HG02588 (cell line): ENCODE measurements at regions not wholly inside any gene's neighbourhood (a gene's known extent, or its start where the extent isn't known, plus 50 kb on each side); places are given as distances from the start of the nearest gene placed in this dataset.
A peak's percentile ranks its signal among the peaks of the same experiment; 100 is the strongest.
"Not testable (repeated sequence)": the region's sequence is repeated elsewhere in the genome, so short reads cannot be mapped to it uniquely, and the experiment has no call there.

Experiments used
- ATAC-seq: cut with Tn5 transposase; IDR thresholded peaks from one replicate; pipeline ENCODE4 v1.9.1; 2021; ENCODE audit warnings: mild to moderate bottlenecking, moderate library complexity; ENCODE audit not compliant: unreplicated experiment

GRCh38 chr13:34156841-34157365 lies 339.0 kb downstream of the RFC3 start:
- peak; percentile 100 for ATAC-seq

DNA sequence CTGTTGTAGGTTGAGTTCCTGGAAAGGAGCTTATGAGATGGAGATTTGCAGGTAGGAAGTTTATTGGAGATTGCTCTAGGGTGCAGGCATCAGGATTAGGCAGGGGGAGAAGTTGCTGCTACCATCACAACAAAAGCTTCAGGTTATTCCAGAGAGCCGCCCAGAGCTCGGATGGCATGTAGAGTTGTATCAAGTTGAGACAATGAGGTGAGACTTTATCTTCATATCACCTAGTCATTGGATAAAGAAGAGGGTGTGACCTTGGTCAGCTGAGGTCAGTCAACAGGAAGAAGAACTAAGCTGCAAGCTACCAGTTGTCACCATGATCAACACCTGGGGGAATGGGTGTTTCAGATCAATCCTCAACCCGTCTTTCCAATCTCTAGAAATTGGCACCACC lies 342.0 kb downstream of the RFC3 start:
- ATAC-seq: no peak

DNA sequence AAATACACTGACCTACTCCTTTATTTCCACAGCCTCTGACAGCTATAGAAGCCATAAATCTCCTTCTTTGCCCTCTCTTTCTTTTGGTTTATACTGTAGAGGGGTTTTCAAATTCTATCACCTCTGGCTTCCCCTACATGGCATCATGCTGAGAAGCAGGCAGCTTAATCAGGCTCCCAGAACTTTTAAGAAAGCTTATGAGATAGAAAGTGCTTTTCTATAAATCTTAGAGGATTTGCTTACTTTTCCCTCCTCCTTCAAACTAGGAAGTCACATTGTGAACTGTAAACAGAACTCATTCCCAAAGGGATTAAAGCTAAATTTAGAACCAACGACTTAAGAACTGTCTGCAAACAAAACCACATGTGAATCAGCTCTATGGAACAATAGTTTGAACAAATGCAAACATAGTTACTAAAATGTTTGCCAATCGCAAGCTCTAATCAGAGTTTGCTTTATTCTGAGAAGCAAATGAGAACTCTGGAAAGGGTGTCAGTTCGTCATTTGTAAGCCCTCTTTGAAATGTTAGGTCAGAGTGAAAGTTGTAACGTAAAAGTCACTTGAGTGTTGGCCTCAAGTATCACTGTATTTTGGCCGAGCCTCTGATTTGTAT lies 344.1 kb downstream of the RFC3 start:
- no peak for ATAC-seq

GRCh38 chr13:34162544-34162933 lies 344.6 kb downstream of the RFC3 start:
- ATAC-seq: no peak

DNA sequence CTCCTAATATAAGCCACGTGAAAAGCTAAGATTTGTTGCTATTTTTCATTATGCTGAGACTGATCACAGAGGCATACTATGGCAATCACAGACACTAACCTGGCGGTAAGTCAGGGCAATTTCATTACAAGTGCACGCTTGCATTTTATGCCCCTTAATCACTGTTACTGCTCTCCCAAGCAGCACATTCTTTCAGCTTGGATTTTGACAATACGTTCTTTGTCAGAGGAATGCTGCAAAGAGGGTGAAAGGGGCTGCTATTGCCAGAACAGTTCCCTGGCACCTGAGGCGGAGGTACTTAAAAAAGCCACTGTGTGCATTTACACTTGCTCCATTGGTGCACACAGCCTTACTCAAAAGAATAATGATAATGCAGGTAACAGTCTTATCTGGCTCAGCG lies 346.6 kb downstream of the RFC3 start:
- no peak for ATAC-seq

GRCh38 chr13:34165158-34165557 lies 347.2 kb downstream of the RFC3 start:
- ATAC-seq: no peak

GRCh38 chr13:34166406-34166805 lies 348.5 kb downstream of the RFC3 start:
- ATAC-seq: no peak

DNA sequence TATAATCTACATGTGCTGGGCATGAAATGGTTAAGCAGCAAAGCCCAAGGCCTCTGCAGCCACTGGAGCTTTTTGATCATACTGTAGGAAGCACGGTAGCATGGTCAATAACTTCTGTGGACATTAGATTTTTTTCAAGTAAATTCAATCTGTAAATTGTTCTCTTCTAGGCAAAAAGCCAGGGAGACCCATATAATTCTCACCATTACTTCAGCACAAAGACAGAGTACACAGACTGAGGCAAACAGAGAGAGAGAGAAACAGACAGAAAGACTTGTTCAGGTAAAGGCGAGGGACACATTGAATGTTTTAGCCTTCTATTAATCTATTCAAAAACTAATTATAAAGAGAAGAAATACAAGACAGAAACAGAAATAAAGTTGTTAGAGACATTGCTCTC lies 349.4 kb downstream of the RFC3 start:
- ATAC-seq: no peak

DNA sequence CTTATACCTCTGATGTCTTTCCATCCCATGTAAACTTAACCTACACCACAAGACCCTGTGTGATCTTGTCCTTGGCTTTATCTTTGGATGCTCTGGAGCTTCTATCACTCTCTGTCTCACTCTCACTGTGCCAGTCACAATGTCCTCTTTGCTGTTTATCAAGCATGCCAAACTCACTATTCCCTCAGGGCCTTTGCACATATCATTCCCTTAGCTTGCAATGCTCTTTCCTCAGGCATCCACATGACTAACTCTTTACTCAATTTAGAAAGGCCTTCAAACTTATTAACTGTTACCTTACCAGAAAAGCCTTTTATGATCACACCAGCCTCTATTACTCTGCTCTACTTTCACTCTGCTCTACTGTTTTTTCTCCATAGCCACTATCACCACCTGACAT lies 354.1 kb downstream of the RFC3 start:
- ATAC-seq: no peak

- no peak for ATAC-seq
Measured at GRCh38 chr13:34174671-34175145, 356.8 kb downstream of the RFC3 start.

DNA sequence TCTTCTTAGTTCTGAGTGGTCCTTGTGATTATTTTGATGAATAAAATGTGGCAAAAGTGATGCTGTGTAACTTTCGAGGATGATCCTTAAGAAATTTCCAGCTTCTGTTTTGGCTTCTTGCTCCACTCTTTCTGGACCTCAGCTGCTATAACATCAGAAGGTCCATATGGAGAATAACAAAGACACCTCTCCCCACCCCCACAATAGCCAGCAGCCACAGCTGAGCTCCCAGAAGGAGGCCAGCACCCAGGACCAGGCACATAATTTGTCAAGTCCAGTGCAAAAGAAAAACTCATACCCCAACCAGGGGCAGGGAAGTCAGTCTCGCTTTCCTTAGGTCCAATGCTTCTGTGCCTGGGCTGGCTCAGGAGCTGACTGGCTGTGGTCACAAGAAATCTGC lies 357.6 kb downstream of the RFC3 start:
- ATAC-seq: no peak

DNA sequence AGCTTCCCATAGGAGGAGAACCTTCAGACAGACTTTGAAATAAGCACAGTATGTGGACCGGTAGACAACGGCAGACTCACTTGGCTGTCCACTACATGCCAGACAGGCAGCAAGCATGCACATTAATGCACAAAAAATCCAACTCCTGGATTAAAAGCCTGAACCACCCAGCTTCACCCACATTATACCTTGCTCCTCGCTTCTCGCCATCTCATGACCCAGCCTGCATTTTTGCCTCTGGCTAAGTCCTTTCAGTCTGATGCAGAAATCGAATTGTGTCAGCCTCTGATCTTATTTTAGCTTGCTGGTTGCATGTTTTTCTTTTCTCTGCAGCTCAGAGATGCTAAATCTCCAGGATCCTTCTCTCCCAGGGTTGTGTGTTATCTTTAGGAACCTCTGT lies 358.7 kb downstream of the RFC3 start:
- ATAC-seq: no peak

- ATAC-seq: no peak
Measured at GRCh38 chr13:34179481-34179880, 361.5 kb downstream of the RFC3 start.

- no peak for ATAC-seq
Measured at GRCh38 chr13:34179927-34180326, 362.0 kb downstream of the RFC3 start.

DNA sequence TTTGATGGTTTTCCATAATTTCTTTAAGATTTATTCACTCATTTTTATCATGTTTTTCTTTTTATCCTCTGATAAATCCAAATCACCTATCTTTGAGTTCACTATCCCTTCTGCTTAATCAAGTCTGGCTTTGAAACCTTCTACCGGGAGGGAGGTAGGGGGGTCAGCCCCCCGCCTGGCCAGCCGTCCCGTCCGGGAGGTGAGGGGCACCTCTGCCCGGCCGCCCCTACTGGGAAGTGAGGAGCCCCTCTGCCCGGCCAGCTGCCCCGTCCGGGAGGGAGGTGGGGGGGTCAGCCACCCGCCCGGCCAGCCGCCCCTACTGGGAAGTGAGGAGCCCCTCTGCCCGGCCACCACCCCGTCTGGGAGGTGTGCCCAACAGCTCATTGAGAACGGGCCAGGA lies 363.3 kb downstream of the RFC3 start:
- not testable (repeated sequence) for ATAC-seq

DNA sequence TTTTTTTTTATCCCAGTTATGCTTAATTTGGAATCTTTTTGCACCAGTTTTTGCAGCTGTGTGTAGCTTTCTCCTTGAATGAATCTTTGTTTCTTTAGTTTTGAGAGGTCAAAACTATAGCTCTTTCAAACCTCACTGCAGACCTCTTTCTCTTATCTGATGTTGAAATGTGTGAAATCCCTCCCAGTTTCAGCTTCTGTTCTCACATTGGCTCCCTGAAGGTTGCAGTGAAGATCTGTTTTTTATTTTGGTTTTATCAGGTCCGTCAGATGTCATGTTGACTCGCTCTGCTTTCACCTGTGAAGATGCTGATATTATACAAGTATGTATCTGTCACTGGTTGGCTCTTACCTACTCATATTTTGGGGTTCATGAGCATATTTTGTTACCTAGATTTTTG lies 372.0 kb downstream of the RFC3 start:
- ATAC-seq: no peak

DNA sequence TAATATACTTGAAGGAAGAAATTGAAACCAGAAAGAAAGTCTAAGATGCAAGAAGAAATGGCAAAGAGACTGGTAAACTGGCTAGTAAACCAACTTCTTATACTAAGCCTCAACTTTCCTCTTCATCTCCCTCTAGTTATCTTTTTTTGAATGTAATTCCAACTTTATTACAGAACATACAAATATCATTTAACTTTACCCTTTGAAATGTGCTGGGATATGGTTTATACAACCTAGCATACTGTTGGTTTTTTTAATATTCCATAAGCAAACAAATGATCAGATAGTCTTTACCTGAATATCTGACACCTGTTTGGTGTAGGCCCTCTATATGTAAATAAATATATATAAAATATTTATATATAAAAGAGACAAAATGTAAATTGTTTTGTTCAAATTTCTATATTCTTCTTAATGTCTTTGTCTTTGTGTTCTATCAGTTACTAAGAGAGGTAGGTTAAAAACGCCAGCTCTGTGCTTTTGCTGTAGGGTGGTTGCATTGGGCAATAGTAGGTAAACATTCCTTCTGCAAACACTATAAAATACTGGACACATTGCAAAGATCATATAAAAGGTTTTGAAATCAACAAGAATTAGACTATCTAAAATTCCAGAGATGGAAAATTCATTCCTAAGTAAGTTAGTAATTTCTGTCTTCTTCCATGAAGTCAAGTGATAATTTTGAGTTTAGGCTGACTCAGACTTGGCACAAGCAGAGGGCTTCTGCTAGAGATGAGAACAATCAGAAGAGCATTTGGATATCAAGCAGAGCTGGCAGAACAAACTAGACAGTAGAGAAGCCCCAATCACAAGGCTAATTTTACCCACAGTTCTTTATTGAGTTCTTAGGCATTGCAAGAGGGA lies 383.3 kb downstream of the RFC3 start:
- no peak for ATAC-seq

- ATAC-seq: no peak
Measured at GRCh38 chr13:34207334-34207733, 389.4 kb downstream of the RFC3 start.

DNA sequence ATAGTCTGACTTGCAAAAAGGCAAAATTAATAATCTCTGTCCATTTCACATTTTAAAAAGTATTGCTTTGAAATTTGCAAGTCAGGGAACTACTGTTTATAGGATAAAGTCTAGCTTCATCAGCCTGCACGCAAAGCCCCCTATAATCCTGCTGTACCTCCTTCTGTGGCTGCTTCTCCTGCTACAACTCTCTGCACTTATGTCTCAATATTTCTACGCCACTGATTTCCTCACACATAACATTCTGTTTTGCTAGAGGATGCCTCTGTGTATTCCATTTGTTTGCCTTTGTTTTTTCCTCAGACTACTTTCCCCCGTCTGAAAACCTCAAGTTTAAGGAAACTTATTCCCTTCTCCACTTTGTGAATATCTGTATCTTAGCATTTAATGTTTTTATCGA lies 389.9 kb downstream of the RFC3 start:
- no peak for ATAC-seq

DNA sequence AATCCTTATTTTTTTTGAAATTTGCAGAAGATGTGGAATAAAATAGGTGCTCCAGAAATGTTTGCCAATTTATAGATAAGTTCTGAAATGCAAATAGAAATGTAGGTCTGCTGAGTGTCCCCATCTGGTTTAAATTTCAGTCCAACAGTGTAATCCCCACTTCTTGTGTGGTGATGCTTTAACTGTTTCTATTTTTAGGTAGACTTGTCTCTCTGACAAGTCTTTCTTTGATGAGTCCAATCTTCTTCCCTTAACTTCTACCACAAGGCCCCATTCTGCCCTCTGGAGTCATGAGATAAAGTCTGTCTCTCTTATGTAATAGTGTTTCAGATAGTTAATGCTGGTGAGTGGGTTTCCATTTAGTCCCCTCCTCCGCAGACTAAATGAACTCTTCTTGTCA lies 390.4 kb downstream of the RFC3 start:
- ATAC-seq: no peak

DNA sequence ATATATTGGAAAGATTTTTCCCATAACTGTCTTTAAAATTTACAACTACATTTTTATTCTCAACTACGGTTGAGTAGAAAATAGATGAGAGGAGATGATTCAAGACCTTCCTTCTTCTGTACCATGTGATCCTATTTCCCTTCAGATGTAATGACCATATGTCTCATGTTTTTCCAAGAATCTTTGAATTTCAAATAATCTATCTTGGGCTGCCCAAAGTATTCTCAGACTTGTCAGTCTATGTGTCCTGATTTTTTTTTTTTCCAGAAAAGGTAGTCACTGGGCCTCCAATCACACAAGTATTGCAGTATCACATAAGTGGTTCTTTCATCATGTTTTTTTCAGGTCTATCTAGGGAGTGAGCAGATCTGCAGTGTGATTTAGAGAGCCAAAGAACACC lies 392.4 kb downstream of the RFC3 start:
- ATAC-seq: no peak

DNA sequence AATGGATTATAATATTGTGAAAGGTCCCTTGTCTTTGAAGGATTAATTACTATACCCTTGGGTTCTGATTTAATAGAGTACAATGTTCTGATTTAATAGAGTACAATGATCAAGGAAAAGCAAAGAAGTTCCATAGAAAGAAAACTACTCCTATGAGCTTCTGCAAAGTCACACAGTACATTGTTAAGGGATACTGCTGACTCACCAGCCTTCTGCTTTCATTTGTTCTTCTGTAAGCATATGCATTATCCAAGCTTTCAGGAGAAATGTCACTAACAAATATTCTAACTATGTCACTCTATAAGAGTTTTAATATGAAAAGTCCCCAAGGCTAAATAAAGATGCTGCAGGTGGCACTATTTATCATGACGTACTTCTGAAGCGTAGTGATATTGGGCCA lies 396.7 kb downstream of the RFC3 start:
- no peak for ATAC-seq
